SK-N-SH (cell line): ENCODE measurements at regions not wholly inside any gene's neighbourhood (a gene's known extent, or its start where the extent isn't known, plus 50 kb on each side); places are given as distances from the start of the nearest gene placed in this dataset.

Experiments used
- CTCF ChIA-PET: fragments of 300-600, 350-600 bp; formaldehyde crosslinking; extraction: SDS; loops from one replicate; lab custom pipeline; 2021; lab: Yijun Ruan, JAX
- POLR2A ChIA-PET: fragments of 350-600 bp; sonication (Branson Sonifier 250); formaldehyde crosslinking; extraction: SDS; loops from one replicate; lab custom pipeline; 2020; ENCODE audit warnings: antibody characterized with exemption, inconsistent platforms; lab: Yijun Ruan, JAX
- DNase-seq: peaks from one replicate; pipeline ENCODE4 v3.0.0; 2012
- H2AFZ ChIP-seq: fragments of 200-600 bp; sonication (generic); 2 replicates; pipeline ENCODE4 v1.8.1; 2016; ENCODE audit warnings: antibody characterized with exemption, mild to moderate bottlenecking, low read depth
- H3F3A ChIP-seq: fragments of 200-600 bp; sonication (generic); replicated peaks from 2 replicates; pipeline ENCODE3; 2016; ENCODE audit warnings: antibody characterized with exemption, mild to moderate bottlenecking; ENCODE audit not compliant: insufficient read depth
- H3K27ac ChIP-seq, 2 experiments: fragments of 200-500 bp in 1 of 2; fragments of 200-600 bp in 1 of 2; sonication (Bioruptor generic) in 1 of 2; sonication (generic), shearing (Covaris generic) in 1 of 2; 2 replicates each; pipeline versions ENCODE4 v1.5.1 to v1.6.1; 2014 to 2016; ENCODE audit warnings: low read depth in 2 of 2, inconsistent platforms in 1 of 2, low read length in 1 of 2, mild to moderate bottlenecking in 1 of 2, mixed read lengths in 1 of 2
- H3K27me3 ChIP-seq: fragments of 200-600 bp; sonication (generic), shearing (Covaris generic); 2 replicates; pipeline ENCODE4 v1.6.1; 2016; ENCODE audit warnings: mixed run types; ENCODE audit not compliant: insufficient read depth
- H3K36me3 ChIP-seq, 2 experiments: fragments of 200-500 bp in 1 of 2; fragments of 200-600 bp in 1 of 2; sonication (Bioruptor generic) in 1 of 2; sonication (generic) in 1 of 2; replicated peaks in 1 of 2; 2 replicates each; pipeline versions ENCODE3 to v1.5.1; 2014 to 2016; ENCODE audit warnings: low read length in 1 of 2, mild to moderate bottlenecking in 1 of 2; ENCODE audit not compliant: insufficient read depth in 2 of 2, control insufficient read depth in 1 of 2
- H3K4me1 ChIP-seq, 2 experiments: fragments of 200-500 bp in 1 of 2; fragments of 200-600 bp in 1 of 2; sonication (Bioruptor generic) in 1 of 2; sonication (generic), shearing (Covaris generic) in 1 of 2; 2 replicates each; pipeline versions ENCODE4 v1.5.1 to v1.6.1; 2014 to 2016; ENCODE audit warnings: low read depth in 1 of 2, low read length in 1 of 2, mixed run types in 1 of 2; ENCODE audit not compliant: insufficient read depth in 2 of 2, control insufficient read depth in 1 of 2
- H3K4me2 ChIP-seq: fragments of 200-600 bp; sonication (generic), shearing (Covaris generic); 2 replicates; pipeline ENCODE4 v1.6.1; 2017; ENCODE audit warnings: mixed run types
- H3K4me3 ChIP-seq, 2 experiments: fragments of 200-500 bp in 1 of 2; fragments of 200-600 bp in 1 of 2; sonication (Bioruptor generic) in 1 of 2; sonication (generic), shearing (Covaris generic) in 1 of 2; 2 replicates each; pipeline versions ENCODE4 v1.5.1 to v1.8.1; 2014 to 2016; ENCODE audit warnings: low read depth in 2 of 2, inconsistent platforms in 1 of 2, low read length in 1 of 2, mild to moderate bottlenecking in 1 of 2, mixed read lengths in 1 of 2, moderate library complexity in 1 of 2
- H3K79me2 ChIP-seq: fragments of 200-600 bp; sonication (generic); 2 replicates; pipeline ENCODE4 v1.8.1; 2017; ENCODE audit warnings: mild to moderate bottlenecking; ENCODE audit not compliant: insufficient read depth
- H3K9ac ChIP-seq: fragments of 200-600 bp; sonication (generic); 2 replicates; pipeline ENCODE4 v1.6.1; 2017; ENCODE audit warnings: mixed run types
- H3K9me2 ChIP-seq: fragments of 200-600 bp; sonication (generic); 2 replicates; pipeline ENCODE4 v1.6.1; 2017; ENCODE audit warnings: mixed run types
- H3K9me3 ChIP-seq: fragments of 200-600 bp; sonication (generic); 2 replicates; pipeline ENCODE4 v1.6.1; 2017; ENCODE audit warnings: mixed run types, mild to moderate bottlenecking, moderate library complexity
- H4K20me1 ChIP-seq: fragments of 200-600 bp; sonication (generic); 2 replicates; pipeline ENCODE4 v1.6.1; 2017; ENCODE audit warnings: mild to moderate bottlenecking, mixed run types; ENCODE audit not compliant: insufficient read depth
- ELF1 ChIP-seq: IDR thresholded peaks from 2 replicates; pipeline ENCODE4 v1.4.0; 2012
- EP300 ChIP-seq, 2 experiments: IDR thresholded peaks; 2 replicates each; pipeline versions ENCODE4 v1.4.0 to v1.6.1; 2012; ENCODE audit warnings: borderline replicate concordance in 1 of 2, low read depth in 1 of 2, low read length in 1 of 2
- FOXJ3 ChIP-seq: sonication (generic); formaldehyde crosslinking; IDR thresholded peaks from 2 replicates; pipeline ENCODE4 v1.5.1; 2020; ENCODE audit warnings: mild to moderate bottlenecking, missing genetic modification reagents
- FOXM1 ChIP-seq: IDR thresholded peaks from 2 replicates; pipeline ENCODE4 v1.4.0; 2012; ENCODE audit warnings: low read depth, mild to moderate bottlenecking
- GABPA ChIP-seq: IDR thresholded peaks from 2 replicates; pipeline ENCODE4 v1.4.0; 2012; ENCODE audit warnings: low read depth, mild to moderate bottlenecking
- GATA2 ChIP-seq: sonication (generic); formaldehyde crosslinking; IDR thresholded peaks from 2 replicates; pipeline ENCODE4 v1.5.0; 2020; ENCODE audit warnings: mild to moderate bottlenecking, missing genetic modification reagents
- JUND ChIP-seq: IDR thresholded peaks from 2 replicates; pipeline ENCODE4 v1.4.0; 2012
- MEF2A ChIP-seq: IDR thresholded peaks from 2 replicates; pipeline ENCODE4 v1.4.0; 2012; ENCODE audit warnings: low read depth, borderline replicate concordance
- MXI1 ChIP-seq: IDR thresholded peaks from 2 replicates; pipeline ENCODE4 v1.6.1; 2012; ENCODE audit warnings: mild to moderate bottlenecking, low read depth, low read length, improper control_type of control experiment
- NFIC ChIP-seq: IDR thresholded peaks from 2 replicates; pipeline ENCODE4 v1.4.0; 2012; ENCODE audit warnings: borderline replicate concordance
- RFX5 ChIP-seq: IDR thresholded peaks from 2 replicates; pipeline ENCODE4 v1.6.1; 2012; ENCODE audit warnings: mild to moderate bottlenecking, improper control_type of control experiment, low read length
- RXRA ChIP-seq: IDR thresholded peaks from 2 replicates; pipeline ENCODE4 v1.4.0; 2012; ENCODE audit warnings: low read depth, mild to moderate bottlenecking, borderline replicate concordance
- SIN3A ChIP-seq: IDR thresholded peaks from 2 replicates; pipeline ENCODE4 v1.6.1; 2012; ENCODE audit warnings: low read depth, mild to moderate bottlenecking, low read length, moderate library complexity, borderline replicate concordance
- SMC3 ChIP-seq: IDR thresholded peaks from 2 replicates; pipeline ENCODE4 v1.6.1; 2012; ENCODE audit warnings: low read depth, low read length, improper control_type of control experiment
- TAF1 ChIP-seq: IDR thresholded peaks from 2 replicates; pipeline ENCODE4 v1.6.1; 2012; ENCODE audit warnings: low read depth, mild to moderate bottlenecking, low read length, moderate library complexity, borderline replicate concordance
- TCF12 ChIP-seq: IDR thresholded peaks from 2 replicates; pipeline ENCODE4 v1.4.0; 2012
- TEAD4 ChIP-seq: IDR thresholded peaks from 2 replicates; pipeline ENCODE4 v1.4.0; 2012; ENCODE audit warnings: mild to moderate bottlenecking, borderline replicate concordance; ENCODE audit not compliant: insufficient read depth
- whole genome bisulfite sequencing: methylation state at CpG from one replicate; pipeline ENCODE4 v1.1.6; 2017; ENCODE audit warnings: low lambda C conversion rate; 5-methylcytosine and 5-hydroxymethylcytosine counted together
- TF ChIP-seq, protein P1 (sequence below): IDR thresholded peaks from 2 replicates; pipeline ENCODE4 v1.6.1; 2012; ENCODE audit warnings: mild to moderate bottlenecking, low read depth, low read length, moderate library complexity
- TF ChIP-seq, protein P2 (sequence below): IDR thresholded peaks from 2 replicates; pipeline ENCODE4; 2012
- TF ChIP-seq, protein P3 (sequence below): fragments of 150-350 bp; IDR thresholded peaks from 2 replicates; pipeline ENCODE4 v1.6.1; 2016; ENCODE audit warnings: mild to moderate bottlenecking, low read depth, low read length

DNA sequence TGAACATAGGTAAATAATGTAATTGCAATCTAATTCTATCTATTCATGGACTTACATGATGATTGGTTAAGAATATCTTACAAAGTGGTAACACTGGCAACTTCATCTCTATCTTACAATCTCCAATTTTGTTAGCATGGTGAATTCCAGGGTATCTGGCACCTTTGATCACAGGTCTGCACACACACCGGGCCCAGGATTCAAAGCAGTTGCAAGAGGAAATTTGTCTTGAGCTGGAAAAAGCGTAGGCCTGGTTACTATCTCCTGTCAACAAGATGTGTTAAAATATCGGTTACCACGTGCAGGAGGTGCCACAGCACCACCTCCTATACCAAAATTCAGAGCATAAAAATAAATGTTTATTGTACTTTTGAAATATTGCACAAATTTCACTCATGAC is 2428.4 kb downstream of the PCDH9 start:
- H3K27ac ChIP-seq = no peak overlapping the region
- H3K4me1 ChIP-seq = no peaks in the 10 kb centered on the region
- H2AFZ ChIP-seq = no peak overlapping the region; the same call in 1 of the 2 replicates
- WGBS = 83% methylated on average over 4 of the region's 4 CpGs
- H3F3A ChIP-seq = no peaks in the 10 kb centered on the region
- CTCF ChIA-PET = no interaction called here
- H3K9me3 ChIP-seq = no peaks in the 10 kb centered on the region
- TF ChIP-seq MEF2A = no peak
- TF ChIP-seq EP300 (IDR thresholded peaks at IDR 0.05; ENCODE audit: borderline replicate concordance in 1 of 2, low read depth in 1 of 2, low read length in 1 of 2) = no peak
- no peak for TF ChIP-seq FOXJ3 (CRISPR knock-in tag)
- TF ChIP-seq, protein P1, sequence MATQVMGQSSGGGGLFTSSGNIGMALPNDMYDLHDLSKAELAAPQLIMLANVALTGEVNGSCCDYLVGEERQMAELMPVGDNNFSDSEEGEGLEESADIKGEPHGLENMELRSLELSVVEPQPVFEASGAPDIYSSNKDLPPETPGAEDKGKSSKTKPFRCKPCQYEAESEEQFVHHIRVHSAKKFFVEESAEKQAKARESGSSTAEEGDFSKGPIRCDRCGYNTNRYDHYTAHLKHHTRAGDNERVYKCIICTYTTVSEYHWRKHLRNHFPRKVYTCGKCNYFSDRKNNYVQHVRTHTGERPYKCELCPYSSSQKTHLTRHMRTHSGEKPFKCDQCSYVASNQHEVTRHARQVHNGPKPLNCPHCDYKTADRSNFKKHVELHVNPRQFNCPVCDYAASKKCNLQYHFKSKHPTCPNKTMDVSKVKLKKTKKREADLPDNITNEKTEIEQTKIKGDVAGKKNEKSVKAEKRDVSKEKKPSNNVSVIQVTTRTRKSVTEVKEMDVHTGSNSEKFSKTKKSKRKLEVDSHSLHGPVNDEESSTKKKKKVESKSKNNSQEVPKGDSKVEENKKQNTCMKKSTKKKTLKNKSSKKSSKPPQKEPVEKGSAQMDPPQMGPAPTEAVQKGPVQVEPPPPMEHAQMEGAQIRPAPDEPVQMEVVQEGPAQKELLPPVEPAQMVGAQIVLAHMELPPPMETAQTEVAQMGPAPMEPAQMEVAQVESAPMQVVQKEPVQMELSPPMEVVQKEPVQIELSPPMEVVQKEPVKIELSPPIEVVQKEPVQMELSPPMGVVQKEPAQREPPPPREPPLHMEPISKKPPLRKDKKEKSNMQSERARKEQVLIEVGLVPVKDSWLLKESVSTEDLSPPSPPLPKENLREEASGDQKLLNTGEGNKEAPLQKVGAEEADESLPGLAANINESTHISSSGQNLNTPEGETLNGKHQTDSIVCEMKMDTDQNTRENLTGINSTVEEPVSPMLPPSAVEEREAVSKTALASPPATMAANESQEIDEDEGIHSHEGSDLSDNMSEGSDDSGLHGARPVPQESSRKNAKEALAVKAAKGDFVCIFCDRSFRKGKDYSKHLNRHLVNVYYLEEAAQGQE = no peak
- TF ChIP-seq SMC3 = no peak
- no peak for TF ChIP-seq RFX5
- no peak for TF ChIP-seq GABPA
- TF ChIP-seq TEAD4 = no peak
- no peak for TF ChIP-seq ELF1
- TF ChIP-seq TAF1 = no peak
- TF ChIP-seq JUND = no peak
- TF ChIP-seq GATA2 = no peak
- no peak for TF ChIP-seq NFIC
- no peak for TF ChIP-seq RXRA
- no peak for TF ChIP-seq TCF12
- TF ChIP-seq, all 33 proteins: peak for 0
- Histone ChIP-seq H4K20me1 (no peaks in the 10 kb centered on the region), H3K9ac (no peak overlapping the region), H3K79me2 (no peaks in the 10 kb centered on the region), H3K4me2 (no peak overlapping the region), H3K4me3 (no peak overlapping the region), H3K9me2 (no peaks in the 10 kb centered on the region), H3K36me3 (no peaks in the 10 kb centered on the region), H3K27me3 (no peaks in the 10 kb centered on the region)
- POLR2A ChIA-PET = no interaction called here
- no peak for DNase-seq

DNA sequence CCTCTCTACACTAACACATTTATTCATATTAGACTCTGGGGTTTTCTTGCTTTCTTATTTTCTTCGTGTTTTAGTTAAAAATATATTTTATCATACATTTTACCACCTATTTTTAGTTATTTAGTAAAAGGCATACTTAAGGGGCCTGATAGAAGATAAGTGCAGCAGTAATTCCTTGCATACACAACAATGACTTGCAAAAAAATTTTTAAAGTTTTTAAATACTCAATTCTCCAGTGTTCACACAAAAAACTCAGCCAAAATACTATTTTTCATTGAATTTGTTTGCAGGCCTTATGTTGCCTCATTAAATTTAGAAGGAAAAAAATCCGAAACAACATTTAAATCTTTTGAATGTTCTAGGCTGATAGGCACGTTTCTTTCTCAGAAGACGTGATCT is 2431.7 kb downstream of the PCDH9 start:
- ChIA-PET CTCF (no interaction called here), POLR2A (no interaction called here)
- Histone ChIP-seq H3K27me3 (no peaks in the 10 kb centered on the region), H3F3A (no peaks in the 10 kb centered on the region), H3K4me1 (no peaks in the 10 kb centered on the region), H3K9me3 (no peaks in the 10 kb centered on the region), H3K9me2 (no peaks in the 10 kb centered on the region), H3K4me2 (no peak overlapping the region), H4K20me1 (no peaks in the 10 kb centered on the region), H3K36me3 (no peaks in the 10 kb centered on the region), H2AFZ (no peak overlapping the region), H3K27ac (no peak overlapping the region), H3K4me3 (no peak overlapping the region), H3K79me2 (no peaks in the 10 kb centered on the region), H3K9ac (no peak overlapping the region)
- DNase-seq = no peak
- WGBS = 82% methylated on average over 4 of the region's 4 CpGs
- no peak for TF ChIP-seq NFIC
- TF ChIP-seq, protein P2, sequence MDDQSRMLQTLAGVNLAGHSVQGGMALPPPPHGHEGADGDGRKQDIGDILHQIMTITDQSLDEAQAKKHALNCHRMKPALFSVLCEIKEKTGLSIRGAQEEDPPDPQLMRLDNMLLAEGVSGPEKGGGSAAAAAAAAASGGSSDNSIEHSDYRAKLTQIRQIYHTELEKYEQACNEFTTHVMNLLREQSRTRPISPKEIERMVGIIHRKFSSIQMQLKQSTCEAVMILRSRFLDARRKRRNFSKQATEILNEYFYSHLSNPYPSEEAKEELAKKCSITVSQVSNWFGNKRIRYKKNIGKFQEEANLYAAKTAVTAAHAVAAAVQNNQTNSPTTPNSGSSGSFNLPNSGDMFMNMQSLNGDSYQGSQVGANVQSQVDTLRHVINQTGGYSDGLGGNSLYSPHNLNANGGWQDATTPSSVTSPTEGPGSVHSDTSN = no peak
- no peak for TF ChIP-seq TAF1
- TF ChIP-seq, protein P3, sequence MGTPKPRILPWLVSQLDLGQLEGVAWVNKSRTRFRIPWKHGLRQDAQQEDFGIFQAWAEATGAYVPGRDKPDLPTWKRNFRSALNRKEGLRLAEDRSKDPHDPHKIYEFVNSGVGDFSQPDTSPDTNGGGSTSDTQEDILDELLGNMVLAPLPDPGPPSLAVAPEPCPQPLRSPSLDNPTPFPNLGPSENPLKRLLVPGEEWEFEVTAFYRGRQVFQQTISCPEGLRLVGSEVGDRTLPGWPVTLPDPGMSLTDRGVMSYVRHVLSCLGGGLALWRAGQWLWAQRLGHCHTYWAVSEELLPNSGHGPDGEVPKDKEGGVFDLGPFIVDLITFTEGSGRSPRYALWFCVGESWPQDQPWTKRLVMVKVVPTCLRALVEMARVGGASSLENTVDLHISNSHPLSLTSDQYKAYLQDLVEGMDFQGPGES = no peak
- no peak for TF ChIP-seq SIN3A
- no peak for TF ChIP-seq FOXM1
- no peak for TF ChIP-seq MXI1
- TF ChIP-seq, protein P1 = no peak
- no peak for TF ChIP-seq ELF1
- TF ChIP-seq EP300 (IDR thresholded peaks at IDR 0.05; ENCODE audit: borderline replicate concordance in 1 of 2, low read depth in 1 of 2, low read length in 1 of 2) = no peak
- no peak for TF ChIP-seq TEAD4
